KG1 (cell line): ENCODE measurements at regions not wholly inside any gene's neighbourhood (a gene's known extent, or its start where the extent isn't known, plus 50 kb on each side); places are given as distances from the start of the nearest gene placed in this dataset.

Experiments
- DNase-seq: peaks from one replicate; lab custom pipeline; 2025; lab: John Stamatoyannopoulos, UW

DNA sequence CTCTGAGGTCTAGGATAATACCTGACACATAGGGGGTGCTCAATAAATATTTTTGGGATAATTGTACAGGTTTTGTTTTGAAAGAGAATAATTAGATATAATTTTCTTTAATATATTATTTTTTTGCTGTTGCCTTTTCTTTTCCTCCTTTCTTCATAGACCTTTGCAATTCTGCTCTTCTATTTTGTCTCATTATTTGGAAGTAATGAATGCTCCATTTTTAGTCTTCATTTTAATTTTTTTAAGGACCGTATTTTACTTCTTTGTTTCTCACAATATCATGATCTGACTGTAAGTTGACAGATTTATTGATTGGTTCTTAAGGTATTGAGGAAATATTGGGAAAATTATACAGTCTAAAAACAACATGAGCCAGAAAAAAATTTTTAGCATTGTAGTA, 150.5 kb upstream of the TMC3 start:
- no peak for DNase-seq

DNA sequence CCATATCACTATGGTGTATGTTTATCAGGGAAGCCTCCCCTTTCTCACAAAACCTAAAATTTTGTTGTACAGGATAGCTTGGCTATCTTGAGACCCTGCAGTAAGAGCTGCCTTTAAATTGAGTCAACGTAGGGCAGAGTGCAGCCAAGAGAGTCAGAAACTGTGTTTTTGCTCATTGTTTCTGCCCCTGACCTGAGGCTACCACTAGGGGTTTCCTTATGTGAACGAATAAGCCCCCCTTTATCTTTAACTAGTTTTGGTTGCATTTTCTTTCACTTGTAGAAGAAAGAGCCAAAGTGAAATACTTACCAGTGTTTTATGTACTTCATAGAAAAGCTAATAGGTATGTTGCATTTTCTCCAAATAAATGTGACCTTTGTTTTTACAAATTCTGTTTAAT, 149.9 kb upstream of the TMC3 start:
- DNase-seq, result no peak

DNA sequence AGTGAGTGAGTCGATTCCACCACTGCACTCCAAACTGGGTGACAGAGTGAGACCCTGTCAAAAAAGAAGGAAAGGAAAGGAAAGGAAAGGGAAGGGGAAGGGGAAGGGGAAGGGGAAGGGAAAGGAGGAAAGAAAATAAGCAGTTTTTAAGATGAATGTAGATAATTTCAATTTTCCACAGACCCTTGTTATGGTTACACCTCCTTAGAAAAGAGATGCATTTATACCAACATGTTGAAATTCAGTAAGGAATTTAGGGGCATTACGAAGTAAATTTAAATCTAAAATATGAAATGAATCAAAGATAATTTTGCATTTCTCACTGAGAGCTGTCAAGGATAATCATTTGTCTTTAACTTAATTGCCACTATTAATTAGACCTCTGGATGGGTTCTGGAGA, 146.5 kb upstream of the TMC3 start:
- no peak for DNase-seq

DNA sequence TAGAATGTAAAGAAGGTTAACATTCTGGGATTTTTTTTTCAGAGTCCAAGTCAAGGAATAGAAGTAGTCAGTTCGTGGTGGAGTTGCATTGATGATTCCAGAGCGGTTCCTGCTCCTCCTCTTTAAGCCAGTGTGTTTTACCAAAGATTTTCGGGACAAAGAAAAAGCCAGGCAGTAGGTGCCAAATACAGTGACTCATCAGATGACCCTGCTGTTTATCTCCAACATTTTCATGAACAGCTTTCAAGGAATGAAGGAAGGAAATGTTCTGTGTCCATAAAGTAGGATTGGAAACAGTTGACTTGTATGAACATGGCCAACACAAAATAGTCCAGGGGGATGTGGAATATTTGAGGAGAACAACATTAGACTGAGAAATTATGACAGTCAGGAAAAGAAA, 142.4 kb upstream of the TMC3 start:
- no peak for DNase-seq

DNA sequence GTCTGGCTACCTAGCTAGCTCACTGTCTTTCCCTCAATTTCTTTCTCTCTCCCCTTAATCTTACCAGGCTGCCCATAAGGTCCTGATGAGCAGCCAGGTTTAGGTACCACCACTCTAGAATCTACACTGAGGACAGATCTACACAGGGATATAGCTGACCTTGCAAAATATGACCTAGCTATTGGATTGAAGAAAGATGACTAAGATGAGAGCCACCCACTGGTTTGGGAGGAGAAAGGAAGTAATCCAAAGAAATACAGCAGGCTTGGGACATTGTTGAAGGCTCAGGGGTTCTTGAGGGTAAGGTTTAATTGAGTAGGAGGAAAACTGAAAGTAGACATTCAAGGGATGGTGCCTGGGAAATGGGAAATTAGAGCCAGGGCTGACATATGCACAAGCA, 142.0 kb upstream of the TMC3 start:
- no peak for DNase-seq

DNA sequence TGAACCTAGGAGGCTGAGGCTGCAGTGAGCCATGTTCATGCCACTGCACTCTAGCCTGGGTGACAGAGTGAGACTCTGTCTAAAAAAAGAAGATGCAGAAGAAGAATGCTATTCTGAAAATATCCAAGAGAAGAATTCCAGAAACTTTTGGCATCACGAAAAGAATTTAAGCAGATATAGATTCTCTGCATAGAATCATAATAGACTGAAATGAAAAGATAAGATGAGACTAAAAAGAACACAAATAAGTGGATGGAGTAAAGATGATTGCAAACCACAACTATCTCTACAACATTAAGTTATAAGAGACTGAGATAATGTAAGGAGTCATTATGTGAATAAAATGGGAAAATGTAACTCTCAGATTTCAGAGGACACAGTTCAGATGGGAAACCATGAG, 140.7 kb upstream of the TMC3 start:
- DNase-seq, result no peak

DNA sequence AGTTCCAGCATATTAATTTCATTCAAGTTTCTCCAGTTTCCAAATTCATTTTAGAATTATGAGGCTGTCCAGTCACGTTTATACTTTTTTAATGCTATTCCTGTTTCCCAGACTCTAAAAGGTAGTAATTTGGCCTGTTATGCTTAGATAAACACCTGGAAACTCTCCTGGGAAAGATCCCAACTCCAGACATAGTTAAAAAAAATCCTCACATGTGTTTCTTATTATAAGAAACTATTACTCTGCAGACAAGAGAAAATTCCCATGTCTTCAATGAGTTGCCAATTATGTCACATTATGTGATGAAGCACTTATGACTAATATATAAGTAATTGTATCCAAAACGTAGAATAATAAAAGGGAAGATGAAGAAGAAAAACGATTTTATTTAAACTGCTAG, 137.1 kb upstream of the TMC3 start:
- no peak for DNase-seq

DNA sequence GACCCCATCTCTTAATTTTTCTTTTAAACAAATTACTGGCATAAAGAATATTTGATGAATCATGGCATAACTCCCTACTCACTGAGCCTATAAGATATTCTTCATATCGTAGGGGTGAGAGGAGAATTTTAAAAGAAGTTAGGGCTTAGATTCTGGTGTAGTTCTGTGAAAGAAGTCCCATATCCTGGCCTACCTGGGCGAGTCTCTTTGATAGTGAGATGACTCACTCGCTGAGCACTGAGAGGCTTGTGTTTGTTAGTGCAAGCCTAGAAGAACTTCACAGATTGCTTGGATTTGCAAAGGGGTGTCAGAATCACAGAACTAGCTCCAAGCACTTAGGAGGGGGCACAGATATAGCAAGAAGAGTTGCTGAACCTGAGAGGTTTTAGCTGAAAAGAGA, 133.8 kb upstream of the TMC3 start:
- DNase-seq, result no peak

DNA sequence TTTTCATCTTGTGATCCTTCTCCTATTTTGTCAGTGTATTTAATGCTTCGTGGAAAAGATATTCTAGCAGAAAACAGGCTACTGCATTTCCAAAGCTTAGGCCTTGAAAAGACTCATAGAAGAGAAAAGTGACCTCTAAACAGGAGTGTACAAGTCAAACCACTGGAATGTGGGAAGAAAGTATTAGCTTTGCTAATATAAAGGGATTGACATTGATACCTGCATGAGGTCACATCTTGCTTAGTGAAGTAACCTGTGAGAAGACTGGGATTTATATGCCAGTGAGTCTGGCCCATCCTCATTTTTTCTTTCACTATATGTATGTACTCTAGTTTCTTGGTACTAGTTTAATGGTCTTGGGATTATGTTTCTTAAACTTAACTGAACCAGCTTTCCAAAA, 132.9 kb upstream of the TMC3 start:
- DNase-seq, result no peak

DNA sequence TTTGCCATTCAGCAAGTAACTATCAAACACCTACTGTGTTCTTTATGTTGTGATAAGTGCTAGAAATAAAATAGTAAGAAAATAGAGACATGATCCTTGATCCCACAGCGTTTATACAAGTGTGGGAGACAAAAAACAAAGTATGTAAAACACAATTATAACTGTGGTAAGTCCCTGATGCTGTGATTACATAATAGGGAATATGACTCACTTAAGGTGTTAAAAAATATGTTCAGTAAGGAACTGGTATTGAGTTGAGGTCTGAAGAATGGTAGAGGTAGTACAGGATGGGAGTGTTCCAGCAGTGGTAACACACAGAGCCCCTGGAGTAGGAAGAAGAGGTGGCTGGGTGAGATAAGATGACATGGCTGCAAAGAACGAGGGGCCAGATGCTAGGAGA, 132.1 kb upstream of the TMC3 start:
- no peak for DNase-seq

DNA sequence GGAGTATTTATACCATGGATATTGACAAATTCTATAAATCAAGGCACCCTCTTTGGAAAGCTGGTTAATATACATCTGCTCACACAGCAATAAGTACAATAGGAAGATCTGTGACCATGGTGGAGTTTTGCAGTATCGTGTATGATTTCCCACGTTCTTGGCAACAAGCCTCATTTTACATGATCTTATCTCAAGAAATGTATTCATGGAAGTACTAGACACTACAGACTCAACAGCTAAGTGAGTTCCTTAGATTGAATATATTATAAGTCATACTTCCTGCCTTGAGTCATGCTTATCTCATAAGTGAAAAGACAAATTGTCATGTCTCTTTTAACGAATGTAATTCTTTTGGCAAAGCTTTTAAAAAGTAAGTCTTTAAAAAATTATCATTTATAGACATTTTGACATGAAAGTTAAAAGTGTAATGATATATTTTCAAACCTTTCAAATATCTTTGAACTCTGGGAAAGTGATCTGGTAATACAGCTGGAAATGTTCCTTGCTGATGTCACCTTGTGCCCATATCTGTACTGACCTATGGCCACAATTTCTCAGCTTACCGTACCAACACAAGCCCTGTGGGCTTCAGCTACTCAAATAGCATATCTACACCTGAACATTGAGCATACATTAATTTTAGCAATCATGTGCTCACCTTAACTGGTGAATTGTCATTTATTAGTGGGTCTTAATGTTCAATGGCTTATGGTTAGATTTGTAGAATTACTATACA, 130.3 kb upstream of the TMC3 start:
- no peak for DNase-seq

DNA sequence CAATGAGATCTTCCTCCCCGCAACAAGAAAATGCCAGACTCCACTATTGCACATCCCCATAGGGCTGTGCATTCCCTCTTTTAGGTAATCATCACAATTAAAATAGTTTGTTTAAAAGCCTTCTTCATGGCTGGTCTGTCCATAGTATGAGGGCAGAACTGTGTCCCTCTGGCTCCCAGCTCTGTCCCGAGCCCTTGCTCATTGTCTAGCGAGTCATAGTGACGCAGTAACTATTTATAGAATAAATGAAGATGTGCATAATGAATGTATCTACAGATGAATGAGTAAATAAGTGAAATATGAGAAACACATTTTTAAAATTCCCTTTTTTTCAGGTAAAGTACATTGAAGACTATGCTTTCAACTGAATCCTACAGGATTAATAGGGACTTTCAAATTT, 128.4 kb upstream of the TMC3 start:
- DNase-seq, result no peak

DNA sequence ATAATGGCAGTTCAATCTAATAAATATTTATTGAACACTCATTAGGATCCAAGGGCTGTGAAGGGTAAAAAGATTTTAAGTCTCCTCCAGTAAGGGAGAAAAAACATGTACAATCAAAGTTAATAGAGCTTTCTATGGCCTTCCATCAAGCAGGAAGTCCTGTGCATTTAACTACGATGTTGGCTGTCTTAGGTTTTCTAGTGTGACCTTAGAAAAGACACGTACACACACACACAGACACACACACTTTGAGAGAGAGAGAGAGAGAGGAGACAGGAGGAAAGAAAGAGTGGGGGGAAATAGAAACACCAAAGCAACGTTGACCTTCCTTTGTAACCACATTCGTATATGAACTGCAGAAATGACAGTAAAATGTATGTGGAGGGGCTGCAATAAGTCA, 126.1 kb upstream of the TMC3 start:
- DNase-seq, result no peak

DNA sequence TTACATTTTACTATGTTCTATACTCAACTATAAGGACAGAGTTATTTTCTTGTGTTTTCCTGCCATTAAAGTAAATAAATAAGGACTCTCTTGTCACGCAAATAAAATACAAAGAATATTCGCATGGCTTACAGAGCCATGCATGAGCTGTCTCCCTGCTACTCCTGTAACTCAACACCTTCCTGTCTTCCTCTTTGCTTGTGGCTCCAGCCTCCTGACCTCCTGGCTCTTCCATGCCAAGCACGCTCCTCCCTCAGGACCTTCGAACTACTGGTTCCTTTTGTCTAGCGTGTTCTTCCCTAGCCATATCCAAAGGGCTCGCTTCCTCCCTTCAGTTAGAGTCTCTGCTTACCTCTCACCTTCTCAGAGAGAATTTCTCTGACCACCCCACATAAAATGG, 124.3 kb upstream of the TMC3 start:
- no peak for DNase-seq

DNA sequence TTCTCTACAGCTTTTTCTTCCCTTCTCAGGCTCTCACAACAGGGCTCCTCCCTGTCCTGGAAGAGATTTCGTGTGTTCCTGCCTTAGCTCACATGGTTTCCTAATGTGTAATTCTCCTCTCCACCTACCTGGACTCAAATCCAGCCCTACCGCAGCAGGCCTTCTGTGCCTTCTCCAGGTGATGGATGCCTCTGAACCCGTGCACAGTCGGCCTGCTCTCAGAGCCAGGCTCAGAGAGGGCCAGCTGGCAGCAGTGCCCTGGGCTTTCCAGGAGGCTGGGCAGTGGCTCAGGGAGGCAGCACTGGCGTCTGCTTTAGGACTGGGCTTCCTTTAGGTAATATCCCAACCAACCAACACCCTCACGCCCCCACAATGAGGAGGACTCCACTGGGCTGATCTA, 123.2 kb upstream of the TMC3 start:
- no peak for DNase-seq

DNA sequence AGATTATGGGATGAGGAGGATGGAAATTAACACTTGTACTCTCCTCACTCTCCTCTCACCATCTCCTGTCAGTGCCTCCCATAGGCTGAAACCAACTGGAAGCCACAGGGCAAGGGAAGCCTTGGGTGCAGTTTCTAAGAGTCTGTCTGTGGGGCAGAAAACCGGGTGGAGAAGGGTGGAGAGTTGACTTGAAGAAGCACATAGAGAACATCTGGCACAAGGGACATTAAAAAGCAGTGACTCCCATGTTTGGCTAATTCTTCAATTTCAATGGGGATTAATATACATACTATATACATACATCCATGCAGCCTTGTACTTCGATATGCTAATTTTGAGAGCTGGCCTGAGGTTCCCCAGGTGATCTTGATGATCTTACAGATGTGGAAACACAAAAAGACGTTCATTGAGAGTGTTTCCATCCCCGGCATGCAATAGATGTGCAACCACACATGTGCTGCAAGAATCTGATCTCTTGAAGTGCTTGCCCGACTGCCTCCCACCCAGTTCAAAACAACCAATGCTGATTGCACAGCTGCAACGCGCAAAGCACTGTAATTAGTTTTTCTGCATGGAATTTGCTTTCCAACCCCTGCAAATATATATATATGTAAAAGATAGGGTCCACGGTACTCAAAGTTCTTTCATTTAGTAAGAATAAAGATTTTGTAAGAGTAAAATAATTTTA, 121.9 kb upstream of the TMC3 start:
- no peak for DNase-seq

DNA sequence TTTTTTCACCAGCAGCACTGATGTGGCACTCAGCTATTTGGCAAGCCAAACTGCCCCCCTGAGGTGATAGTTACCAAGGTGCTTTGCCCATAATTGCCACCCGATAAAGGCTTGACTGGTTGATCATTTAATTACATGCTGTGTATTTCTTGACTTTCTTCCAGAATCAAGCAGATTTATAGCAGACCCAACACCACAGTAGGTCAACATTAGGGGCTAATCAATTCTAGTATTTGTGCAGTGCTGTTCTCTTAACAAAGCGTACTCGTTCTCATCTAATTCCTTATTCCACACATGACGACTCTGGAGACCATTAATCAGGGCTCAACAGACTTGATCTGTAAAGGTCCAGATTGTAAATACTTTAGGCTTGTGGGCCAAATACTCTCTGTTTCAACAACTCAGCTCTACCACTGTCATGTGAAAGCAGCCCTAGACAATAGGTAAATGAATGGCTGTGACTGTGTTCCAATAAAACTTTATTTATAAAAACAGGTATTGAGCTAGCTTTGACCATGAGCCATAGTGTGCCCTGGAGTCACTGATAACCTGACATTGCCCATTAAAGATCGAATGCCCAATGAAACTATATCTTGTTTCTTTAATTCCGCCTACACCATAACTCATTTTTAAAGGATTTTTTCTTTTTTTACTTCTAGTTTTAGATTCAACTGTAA, 119.1 kb upstream of the TMC3 start:
- DNase-seq, result no peak

DNA sequence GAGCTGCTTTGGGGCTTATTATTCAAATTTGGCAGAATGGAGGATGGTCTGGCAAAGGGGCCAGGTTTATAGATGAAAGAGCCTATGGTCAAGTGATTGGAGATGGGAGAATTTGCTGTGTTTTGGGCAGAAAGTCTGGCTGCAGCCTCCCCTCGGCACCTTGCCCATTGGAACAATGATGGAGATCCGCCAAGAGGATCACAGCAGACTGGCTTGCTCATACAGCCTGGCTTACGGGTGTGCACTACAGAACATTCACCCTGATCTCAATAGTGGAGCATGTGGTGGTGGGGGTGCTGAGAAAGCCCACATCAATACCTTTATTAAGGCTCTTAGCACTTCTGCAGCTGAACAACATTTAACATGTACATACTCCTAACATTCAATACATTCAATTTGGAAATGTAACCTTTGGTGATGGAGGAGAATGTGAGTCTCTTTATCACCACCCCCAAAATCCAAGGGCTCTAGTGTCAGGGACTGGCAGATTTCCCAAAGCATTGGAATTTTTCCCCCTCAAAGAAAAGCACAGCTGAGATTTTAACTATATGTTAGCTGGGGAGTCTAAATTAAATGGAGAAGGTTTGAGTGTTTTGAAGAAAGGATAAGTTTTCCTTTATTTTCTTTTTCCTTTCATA, 118.4 kb upstream of the TMC3 start:
- no peak for DNase-seq

DNA sequence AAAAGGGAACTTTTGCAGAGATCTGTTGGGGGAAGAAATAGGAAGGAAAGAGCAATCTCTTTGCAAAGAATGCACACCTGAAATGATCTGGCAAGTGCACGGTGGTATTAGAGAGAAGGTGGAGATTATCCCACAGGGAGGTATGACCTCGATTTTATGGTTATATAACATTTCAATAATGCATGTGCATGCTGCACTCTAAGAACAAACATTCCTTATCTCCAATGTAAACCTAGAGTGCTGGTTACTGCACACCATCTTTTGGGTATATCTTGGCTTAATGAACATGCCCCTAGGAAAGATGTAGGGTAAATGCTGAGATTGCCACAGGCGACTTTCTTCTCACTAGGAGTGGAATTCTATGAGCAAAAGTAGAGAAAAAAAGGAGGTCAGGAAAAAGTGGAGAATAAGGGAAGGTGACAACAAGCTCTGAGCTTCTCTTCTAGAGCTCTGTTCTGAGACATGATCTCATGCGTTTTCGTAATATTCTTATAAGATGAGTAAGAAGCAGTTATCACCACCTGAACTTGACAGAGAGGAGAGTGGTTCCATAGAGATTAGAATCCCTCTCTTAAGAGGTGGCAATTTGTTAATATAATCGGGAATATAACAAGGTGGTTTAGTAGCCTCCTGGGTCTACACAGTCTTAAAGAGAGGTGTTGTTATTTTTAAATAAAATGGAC, 117.5 kb upstream of the TMC3 start:
- DNase-seq, result no peak

DNA sequence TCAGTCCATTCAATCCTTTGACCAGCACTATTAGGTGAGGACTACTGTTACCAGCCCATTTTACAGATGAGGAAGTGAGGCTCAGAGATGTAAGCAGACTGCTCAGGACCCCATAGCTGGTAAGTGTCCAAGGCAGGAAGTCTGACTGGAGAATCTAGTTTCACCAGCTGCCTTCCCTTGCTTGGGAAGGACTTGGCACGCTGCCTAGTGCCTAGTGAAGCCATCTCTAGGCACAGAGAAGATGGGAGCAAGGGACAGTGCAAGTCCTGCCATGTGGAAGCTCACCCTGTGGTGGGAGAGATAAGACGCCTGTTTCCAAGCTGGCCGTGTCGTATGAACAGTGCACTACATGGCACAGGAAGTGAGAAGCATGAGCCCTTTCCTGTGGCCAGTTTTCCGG, 111.8 kb upstream of the TMC3 start:
- DNase-seq, result no peak

DNA sequence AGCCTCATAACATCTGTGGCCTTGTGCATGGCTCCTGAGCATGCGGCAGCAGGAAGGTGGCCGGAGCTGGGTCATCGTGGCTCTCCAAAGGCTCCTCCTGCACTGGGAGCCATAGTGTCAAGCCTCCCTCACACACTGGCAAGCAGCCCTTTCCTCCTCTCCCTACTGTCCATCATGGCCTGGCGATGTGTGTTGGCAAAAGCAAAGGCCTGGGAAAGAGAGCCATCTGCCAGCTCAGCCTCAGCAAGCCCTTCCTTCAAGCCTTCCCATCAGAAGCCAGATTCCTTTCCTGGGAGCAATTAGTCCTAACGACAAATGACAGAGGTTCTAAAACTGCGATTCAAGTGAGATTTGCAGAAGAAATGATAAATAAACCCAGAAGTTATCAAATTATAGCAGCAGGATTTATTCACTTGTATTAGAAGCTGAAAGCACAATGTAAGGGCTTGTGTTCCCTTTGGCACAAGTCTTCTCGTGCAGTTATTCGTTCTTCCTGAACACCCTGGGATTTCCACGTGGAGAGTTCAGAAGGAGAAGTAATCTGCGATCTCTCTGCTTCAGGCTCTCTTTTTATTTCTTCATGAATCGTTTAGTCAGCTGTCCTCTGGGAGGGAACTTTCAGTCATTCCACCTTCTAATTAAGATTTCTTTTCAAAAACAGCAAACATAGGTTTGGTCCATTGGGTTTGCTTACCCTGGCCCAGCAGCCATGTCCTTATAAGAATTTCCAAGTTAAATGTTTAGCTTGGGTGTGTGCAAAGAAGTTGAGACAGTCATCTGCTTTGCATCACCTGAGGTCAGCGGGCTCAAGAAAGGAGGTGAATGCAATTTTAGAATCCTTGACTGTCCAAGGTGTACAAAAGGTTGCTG, 110.3 kb upstream of the TMC3 start:
- no peak for DNase-seq
